KOPT-K1 (cell line): ENCODE measurements at regions not wholly inside any gene's neighbourhood (a gene's known extent, or its start where the extent isn't known, plus 50 kb on each side); places are given as distances from the start of the nearest gene placed in this dataset.
A peak's percentile ranks its signal among the peaks of the same experiment; 100 is the strongest.

Source experiments
- H3K27ac ChIP-seq: fragments of 200-600 bp; sonication (generic); 2 replicates; pipeline ENCODE4 v1.5.1; 2016; ENCODE audit warnings: antibody characterized with exemption, mild to moderate bottlenecking, low read depth, low read length; ENCODE audit not compliant: poor library complexity, severe bottlenecking
- H3K36me3 ChIP-seq: fragments of 200-600 bp; sonication (generic); 2 replicates; pipeline ENCODE4 v1.5.1; 2017; ENCODE audit warnings: antibody characterized with exemption, mild to moderate bottlenecking, low read length, moderate library complexity; ENCODE audit not compliant: insufficient read depth
- H3K9me3 ChIP-seq: fragments of 200-600 bp; sonication (generic); 2 replicates; pipeline ENCODE4 v1.5.1; 2017; ENCODE audit warnings: antibody characterized with exemption, low read length, mild to moderate bottlenecking; ENCODE audit not compliant: insufficient read depth, poor library complexity, severe bottlenecking

GRCh38 chr9:110114086-110114858 is 93.7 kb downstream of the C9orf152 start:
- Histone ChIP-seq H3K27ac (no peak overlapping the region), H3K9me3 (no peaks in the 10 kb centered on the region), H3K36me3 (peaks cover 67% of the 10 kb centered on the region)

- Histone ChIP-seq H3K27ac (no peak overlapping the region), H3K36me3 (peaks cover 67% of the 10 kb centered on the region)
These were observed 93.1 kb downstream of the C9orf152 start for GRCh38 chr9:110114859-110115201.

GRCh38 chr9:110115341-110115820 is 92.6 kb downstream of the C9orf152 start:
- H3K27ac ChIP-seq: no peak overlapping the region
- H3K36me3 ChIP-seq: peaks cover 67% of the 10 kb centered on the region

More at GRCh38 chr9:110114859-110115201, 93.1 kb downstream of the C9orf152 start:
- no peaks in the 10 kb centered on the region for H3K9me3 ChIP-seq

GRCh38 chr9:110115826-110116542 is 92.0 kb downstream of the C9orf152 start:
- peaks cover 68% of the 10 kb centered on the region for H3K36me3 ChIP-seq
- H3K9me3 ChIP-seq: no peaks in the 10 kb centered on the region
- no peak overlapping the region for H3K27ac ChIP-seq

More at GRCh38 chr9:110115341-110115820, 92.6 kb downstream of the C9orf152 start:
- no peaks in the 10 kb centered on the region for H3K9me3 ChIP-seq

DNA sequence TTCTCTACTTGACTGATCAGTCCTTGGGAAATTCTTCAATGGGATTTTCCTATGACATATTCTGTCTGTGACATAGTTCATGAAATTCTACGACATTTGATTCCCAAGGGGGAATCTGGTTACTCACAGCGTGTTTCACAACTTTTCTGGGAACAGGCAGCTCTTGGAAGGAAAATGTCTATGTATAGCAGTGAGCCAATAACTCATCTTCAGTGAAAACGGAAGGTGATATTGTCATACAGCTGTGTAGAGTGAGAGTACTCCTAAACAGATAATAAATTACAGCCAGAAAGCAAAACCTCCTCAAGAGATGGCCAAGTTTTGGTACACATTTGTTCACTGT is 91.4 kb downstream of the C9orf152 start:
- Histone ChIP-seq H3K9me3 (no peaks in the 10 kb centered on the region), H3K27ac (no peak overlapping the region), H3K36me3 (peaks cover 74% of the 10 kb centered on the region)

- Histone ChIP-seq H3K27ac (peak overlapping the region; percentile 4), H3K9me3 (no peaks in the 10 kb centered on the region), H3K36me3 (peaks cover 41% of the 10 kb centered on the region)
These were observed 86.8 kb downstream of the C9orf152 start for GRCh38 chr9:110121170-110121569.

GRCh38 chr9:110123341-110124095 is 84.4 kb downstream of the C9orf152 start:
- H3K9me3 ChIP-seq: no peaks in the 10 kb centered on the region
- H3K36me3 ChIP-seq: peaks cover 36% of the 10 kb centered on the region
- peak overlapping the region; percentile 87 for H3K27ac ChIP-seq

DNA sequence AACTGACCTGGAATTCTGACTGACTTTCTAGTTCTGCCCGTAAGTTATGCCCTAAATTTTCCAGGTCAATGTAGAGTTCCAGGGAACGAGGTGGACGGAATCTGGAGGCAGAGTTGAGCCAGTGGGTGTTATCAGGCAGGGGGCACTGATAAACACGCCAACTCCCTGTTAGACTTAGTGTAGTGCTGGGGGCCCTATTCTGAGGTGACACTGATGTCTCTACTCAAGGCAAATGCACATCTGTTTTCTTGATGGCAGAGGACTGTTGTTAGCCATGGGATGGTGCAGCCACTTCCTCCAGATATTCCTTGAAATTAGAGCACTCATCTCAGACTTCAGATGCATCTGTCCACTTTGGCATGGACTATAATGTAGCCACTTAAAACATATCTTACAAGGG is 83.5 kb downstream of the C9orf152 start:
- Histone ChIP-seq H3K9me3 (no peaks in the 10 kb centered on the region), H3K36me3 (peaks cover 28% of the 10 kb centered on the region), H3K27ac (peak overlapping the region; percentile 87)

DNA sequence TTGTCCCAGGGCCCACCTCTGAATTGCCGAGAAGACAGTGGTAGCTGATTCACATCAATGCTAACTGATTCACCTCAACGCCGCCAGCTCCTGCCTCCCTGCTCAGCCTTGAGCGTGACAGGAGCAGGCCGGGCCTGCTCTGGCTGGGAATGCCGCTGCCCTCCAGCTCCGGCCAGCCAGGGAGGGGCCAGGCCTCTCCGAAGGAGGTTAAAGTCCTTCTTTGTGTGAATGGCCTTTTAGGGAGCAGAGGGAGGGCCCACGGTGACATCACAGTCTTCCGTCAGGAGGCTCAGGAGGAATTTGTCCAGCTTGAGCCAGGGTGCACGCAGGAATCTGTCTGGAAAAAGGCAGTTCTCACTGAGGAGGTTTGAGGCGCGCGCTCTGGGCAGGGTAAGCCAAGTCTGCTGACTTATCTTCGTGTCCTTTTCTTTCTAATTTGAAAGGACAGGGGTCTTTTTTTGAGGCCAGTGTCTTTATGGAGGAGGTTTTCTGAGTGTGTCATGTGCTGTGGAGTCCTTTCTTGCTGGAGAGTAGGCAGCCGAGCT is 82.7 kb downstream of the C9orf152 start:
- no peaks in the 10 kb centered on the region for H3K9me3 ChIP-seq
- H3K36me3 ChIP-seq: peaks cover 28% of the 10 kb centered on the region
- H3K27ac ChIP-seq: peak overlapping the region; percentile 87

DNA sequence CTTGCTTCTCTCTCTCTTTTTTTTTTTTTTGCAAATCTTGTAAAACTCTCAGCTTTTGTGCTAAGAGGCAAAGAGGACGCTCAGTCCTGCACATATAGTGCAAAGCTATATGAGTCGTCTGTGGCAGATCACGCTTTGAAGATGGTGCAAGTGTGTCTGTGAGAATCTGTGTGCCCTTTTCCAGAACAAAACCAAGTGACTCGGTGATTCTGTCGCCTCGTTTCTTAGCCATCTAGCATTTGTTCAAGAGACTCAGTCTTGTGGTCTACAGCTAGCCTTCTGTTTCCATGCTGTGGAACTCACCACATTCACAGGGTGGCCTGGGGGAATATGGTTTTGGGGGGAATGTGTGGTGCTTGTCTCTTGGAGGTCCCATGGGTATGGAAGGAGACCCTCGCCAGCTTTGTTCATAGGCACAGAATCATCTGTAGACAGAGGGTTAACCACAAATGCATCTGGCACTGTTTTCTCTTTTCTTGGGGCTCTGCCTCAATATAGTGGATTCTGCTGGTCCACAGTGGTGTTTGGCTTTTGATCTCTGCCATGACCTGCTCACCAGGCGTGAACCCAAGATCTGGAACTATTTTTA is 82.1 kb downstream of the C9orf152 start:
- H3K36me3 ChIP-seq: peaks cover 28% of the 10 kb centered on the region
- peak overlapping the region; percentile 87 for H3K27ac ChIP-seq
- H3K9me3 ChIP-seq: no peaks in the 10 kb centered on the region

DNA sequence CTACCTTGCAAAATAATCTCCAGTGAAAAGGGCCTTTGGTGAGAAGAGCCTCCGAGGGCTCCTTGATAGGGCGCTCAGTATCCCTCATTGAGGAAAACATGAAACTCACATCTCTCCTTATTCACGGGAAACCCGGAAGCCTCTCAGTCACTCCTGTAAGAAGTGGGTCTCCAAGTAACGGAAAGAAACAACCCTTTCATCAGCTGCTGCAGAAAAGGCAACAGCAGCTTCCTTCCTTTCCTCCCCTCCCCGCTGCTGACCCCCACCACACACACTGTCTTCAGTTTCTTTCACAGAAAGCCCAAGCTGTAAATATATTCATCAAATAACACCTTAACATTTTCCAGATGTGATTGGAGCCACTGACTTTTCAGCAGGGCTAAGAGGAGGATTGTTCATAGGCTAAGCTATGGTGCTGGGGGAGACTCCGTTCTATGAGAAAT is 81.4 kb downstream of the C9orf152 start:
- Histone ChIP-seq H3K9me3 (no peaks in the 10 kb centered on the region), H3K27ac (peak overlapping the region; percentile 87), H3K36me3 (peaks cover 26% of the 10 kb centered on the region)

GRCh38 chr9:110126986-110127864 is 80.7 kb downstream of the C9orf152 start:
- Histone ChIP-seq H3K36me3 (peaks cover 27% of the 10 kb centered on the region), H3K27ac (peak overlapping the region; percentile 87)

DNA sequence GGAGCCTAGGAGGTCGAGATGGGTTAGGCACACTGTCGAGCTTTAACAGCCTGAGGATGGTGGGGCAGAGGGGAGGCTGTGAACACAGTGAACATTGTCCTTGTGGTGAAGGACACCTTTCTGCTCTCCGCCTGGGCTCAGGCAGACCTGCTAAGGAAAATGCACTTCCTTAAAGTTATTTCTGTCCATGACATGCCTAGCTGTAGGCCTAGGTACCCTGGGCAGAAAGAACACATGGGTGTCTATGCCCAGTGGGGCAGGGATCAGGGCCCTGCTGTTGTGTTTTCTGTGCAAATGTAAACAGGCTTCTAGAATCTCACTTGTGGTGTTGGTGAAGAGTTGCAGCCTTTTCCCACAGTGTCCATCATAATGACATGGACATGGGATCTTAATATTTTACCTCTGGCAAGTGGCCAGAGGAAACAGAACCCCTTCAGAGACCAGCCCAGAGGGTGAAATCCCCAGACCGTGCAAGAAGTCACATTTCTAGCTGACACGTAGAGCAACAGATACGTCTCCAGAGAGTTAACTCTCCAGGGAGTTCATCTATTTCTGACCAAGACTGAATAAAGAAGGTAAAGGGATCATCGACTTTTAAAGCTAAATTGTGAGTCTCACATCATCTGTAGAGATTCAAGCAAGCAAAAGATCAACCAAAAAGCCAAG is 79.2 kb downstream of the C9orf152 start:
- peaks cover 35% of the 10 kb centered on the region for H3K36me3 ChIP-seq
- H3K27ac ChIP-seq: peak overlapping the region; percentile 87
- no peaks in the 10 kb centered on the region for H3K9me3 ChIP-seq

More at GRCh38 chr9:110126986-110127864, 80.7 kb downstream of the C9orf152 start:
- H3K9me3 ChIP-seq: no peaks in the 10 kb centered on the region
